ENCODE measurements at regions not wholly inside any gene's neighbourhood (a gene's known extent, or its start where the extent isn't known, plus 50 kb on each side); places are given as distances from the start of the nearest gene placed in this dataset.

- TF ChIP-seq CTCF (conservative IDR thresholded peaks at IDR 0.05) (no peak), ZFX (IDR thresholded peaks at IDR 0.05) (no peak)
- no peak overlapping the region for H3K27ac ChIP-seq
Observed at GRCh38 chr13:86425170-86425815, 626.1 kb upstream of the SLITRK6 start.

GRCh38 chr13:86426437-86426836, 627.2 kb upstream of the SLITRK6 start:
- no peak overlapping the region for H3K27ac ChIP-seq
- TF ChIP-seq ZFX (IDR thresholded peaks at IDR 0.05) (no peak), CTCF (conservative IDR thresholded peaks at IDR 0.05) (no peak)

GRCh38 chr13:86429756-86430155, 630.5 kb upstream of the SLITRK6 start:
- TF ChIP-seq ZFX (IDR thresholded peaks at IDR 0.05) = no peak
- no peak for TF ChIP-seq CTCF (conservative IDR thresholded peaks at IDR 0.05)
- no peak overlapping the region for H3K27ac ChIP-seq

GRCh38 chr13:86438034-86438433, 638.8 kb upstream of the SLITRK6 start:
- TF ChIP-seq CTCF (conservative IDR thresholded peaks at IDR 0.05) (no peak), ZFX (IDR thresholded peaks at IDR 0.05) (no peak)
- H3K27ac ChIP-seq = no peak overlapping the region

- no peak overlapping the region for H3K27ac ChIP-seq
Observed at GRCh38 chr13:86445206-86445605, 646.0 kb upstream of the SLITRK6 start.

GRCh38 chr13:86445672-86446071, 646.5 kb upstream of the SLITRK6 start:
- TF ChIP-seq ZFX (IDR thresholded peaks at IDR 0.05) (no peak), CTCF (conservative IDR thresholded peaks at IDR 0.05) (no peak)
- no peak overlapping the region for H3K27ac ChIP-seq

More at GRCh38 chr13:86445206-86445605, 646.0 kb upstream of the SLITRK6 start:
- no peak for TF ChIP-seq CTCF (conservative IDR thresholded peaks at IDR 0.05)
- no peak for TF ChIP-seq ZFX (IDR thresholded peaks at IDR 0.05)

- H3K27ac ChIP-seq = no peak overlapping the region
Observed at GRCh38 chr13:86446311-86446710, 647.1 kb upstream of the SLITRK6 start.

More at GRCh38 chr13:86446311-86446710, 647.1 kb upstream of the SLITRK6 start:
- TF ChIP-seq CTCF (conservative IDR thresholded peaks at IDR 0.05) (no peak), ZFX (IDR thresholded peaks at IDR 0.05) (no peak)
